A673 (cell line): ENCODE measurements at regions not wholly inside any gene's neighbourhood (a gene's known extent, or its start where the extent isn't known, plus 50 kb on each side); places are given as distances from the start of the nearest gene placed in this dataset.

Source experiments
- EZH2 ChIP-seq: fragments of 200-600 bp; sonication (generic); IDR thresholded peaks from 2 replicates; pipeline ENCODE4 v1.6.1; 2017; ENCODE audit warnings: borderline replicate concordance, low read depth, mild to moderate bottlenecking, mixed read lengths, antibody characterized with exemption, low read length; ENCODE audit not compliant: poor library complexity, severe bottlenecking
- TF ChIP-seq, protein P1 (sequence below): fragments of 300-800, 200-600 bp; sonication (generic); conservative IDR thresholded peaks from 2 replicates; pipeline ENCODE4 v1.5.1; 2017; ENCODE audit warnings: low read depth, mild to moderate bottlenecking, antibody characterized with exemption, low read length, moderate library complexity, mixed read lengths

GRCh38 chr16:55249936-55250335 is 74.1 kb upstream of the IRX6 start:
- TF ChIP-seq, protein P1, sequence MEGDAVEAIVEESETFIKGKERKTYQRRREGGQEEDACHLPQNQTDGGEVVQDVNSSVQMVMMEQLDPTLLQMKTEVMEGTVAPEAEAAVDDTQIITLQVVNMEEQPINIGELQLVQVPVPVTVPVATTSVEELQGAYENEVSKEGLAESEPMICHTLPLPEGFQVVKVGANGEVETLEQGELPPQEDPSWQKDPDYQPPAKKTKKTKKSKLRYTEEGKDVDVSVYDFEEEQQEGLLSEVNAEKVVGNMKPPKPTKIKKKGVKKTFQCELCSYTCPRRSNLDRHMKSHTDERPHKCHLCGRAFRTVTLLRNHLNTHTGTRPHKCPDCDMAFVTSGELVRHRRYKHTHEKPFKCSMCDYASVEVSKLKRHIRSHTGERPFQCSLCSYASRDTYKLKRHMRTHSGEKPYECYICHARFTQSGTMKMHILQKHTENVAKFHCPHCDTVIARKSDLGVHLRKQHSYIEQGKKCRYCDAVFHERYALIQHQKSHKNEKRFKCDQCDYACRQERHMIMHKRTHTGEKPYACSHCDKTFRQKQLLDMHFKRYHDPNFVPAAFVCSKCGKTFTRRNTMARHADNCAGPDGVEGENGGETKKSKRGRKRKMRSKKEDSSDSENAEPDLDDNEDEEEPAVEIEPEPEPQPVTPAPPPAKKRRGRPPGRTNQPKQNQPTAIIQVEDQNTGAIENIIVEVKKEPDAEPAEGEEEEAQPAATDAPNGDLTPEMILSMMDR: no peak
- no peak for TF ChIP-seq EZH2
